HFF-Myc (cell line): ENCODE measurements at regions not wholly inside any gene's neighbourhood (a gene's known extent, or its start where the extent isn't known, plus 50 kb on each side); places are given as distances from the start of the nearest gene placed in this dataset.

Experiments used
- DNase-seq: peaks from one replicate; pipeline ENCODE4 v3.0.0-alpha.2; 2011; ENCODE audit warnings: low read depth; ENCODE audit errors: extremely low read depth
- H3K4me3 ChIP-seq: replicated peaks from 2 replicates; pipeline ENCODE4 v1.5.1; 2011; ENCODE audit warnings: low read depth, mild to moderate bottlenecking, control low read depth, low read length
- CTCF ChIP-seq: IDR thresholded peaks from 2 replicates; pipeline ENCODE4 v1.5.1; 2012; ENCODE audit warnings: mild to moderate bottlenecking, low read depth, low read length, control low read depth; ENCODE audit errors: missing control alignments

GRCh38 chr4:160182727-160183126 lies 1079.8 kb downstream of the RAPGEF2 start:
- no peak for DNase-seq
- H3K4me3 ChIP-seq = no peak overlapping the region
- no peak for TF ChIP-seq CTCF

GRCh38 chr4:160184884-160185283 lies 1082.0 kb downstream of the RAPGEF2 start:
- no peak for DNase-seq
- TF ChIP-seq CTCF = no peak
- H3K4me3 ChIP-seq = no peak overlapping the region

GRCh38 chr4:160193787-160194186 lies 1090.9 kb downstream of the RAPGEF2 start:
- no peak overlapping the region for H3K4me3 ChIP-seq
- no peak for DNase-seq
- TF ChIP-seq CTCF = no peak

GRCh38 chr4:160194716-160195115 lies 1091.8 kb downstream of the RAPGEF2 start:
- TF ChIP-seq CTCF = no peak
- no peak overlapping the region for H3K4me3 ChIP-seq
- no peak for DNase-seq

- no peak overlapping the region for H3K4me3 ChIP-seq
- no peak for TF ChIP-seq CTCF
- no peak for DNase-seq
These were observed 1099.9 kb downstream of the RAPGEF2 start for GRCh38 chr4:160202802-160203201.

GRCh38 chr4:160212078-160212477 lies 1109.2 kb downstream of the RAPGEF2 start:
- no peak for DNase-seq
- TF ChIP-seq CTCF = no peak
- no peak overlapping the region for H3K4me3 ChIP-seq

GRCh38 chr4:160213366-160213765 lies 1110.5 kb downstream of the RAPGEF2 start:
- TF ChIP-seq CTCF = no peak
- H3K4me3 ChIP-seq = no peak overlapping the region
- no peak for DNase-seq
